Lower lobe of right lung (tissue), 2 donors: ENCODE measurements at regions not wholly inside any gene's neighbourhood (a gene's known extent, or its start where the extent isn't known, plus 50 kb on each side); places are given as distances from the start of the nearest gene placed in this dataset.

ENCODE experiments used
- ATAC-seq, 2 donors: fragments of 200-7000 bp; cut with Tn5 transposase; one replicate each; pipeline ENCODE4 v1.9.1; 2020 to 2022; ENCODE audit warnings: mild to moderate bottlenecking in 2 of 2, moderate library complexity in 2 of 2
- DNase-seq: peaks from one replicate; pipeline ENCODE4 v3.0.0-alpha.2; 2020
- H3K27ac ChIP-seq: fragments of 200-600 bp; one replicate; pipeline ENCODE4 v1.8.0; 2022
- H3K27me3 ChIP-seq: fragments of 200-600 bp; one replicate; pipeline ENCODE4 v1.8.0; 2022; ENCODE audit warnings: low read depth
- H3K36me3 ChIP-seq: fragments of 200-600 bp; one replicate; pipeline ENCODE4 v1.8.0; 2022; ENCODE audit warnings: mild to moderate bottlenecking
- H3K4me1 ChIP-seq: fragments of 200-600 bp; one replicate; pipeline ENCODE4 v1.8.0; 2022
- H3K4me3 ChIP-seq: fragments of 200-600 bp; one replicate; pipeline ENCODE4 v1.8.0; 2022; ENCODE audit warnings: mild to moderate bottlenecking
- H3K9me3 ChIP-seq: fragments of 200-600 bp; one replicate; pipeline ENCODE4 v1.8.0; 2022
- CTCF ChIP-seq: fragments of 200-600 bp; IDR thresholded peaks from one replicate; pipeline ENCODE4 v1.8.0; 2022; ENCODE audit warnings: antibody characterized with exemption, mild to moderate bottlenecking
- intact Hi-C: fragments of 100-400 bp; cut with DNase I; formaldehyde crosslinking; loops from one replicate; pipeline ENCODE4 v1.11.0; 2022
- donor health status: DM: no; HTN: yes; CAD: no; lungs with severe emphysema.

GRCh38 chr13:22828081-22828480 lies 352.7 kb upstream of the SGCG start:
- Histone ChIP-seq H3K27ac (no peak overlapping the region), H3K27me3 (no peaks in the 10 kb centered on the region), H3K4me3 (no peak overlapping the region), H3K4me1 (no peaks in the 10 kb centered on the region), H3K36me3 (no peaks in the 10 kb centered on the region), H3K9me3 (no peaks in the 10 kb centered on the region)
- no peak for DNase-seq
- ATAC-seq = no peak
- intact Hi-C loops = no loop called here
- TF ChIP-seq CTCF = no peak

- Histone ChIP-seq H3K27me3 (peaks cover 8% of the 10 kb centered on the region), H3K36me3 (no peaks in the 10 kb centered on the region), H3K9me3 (no peaks in the 10 kb centered on the region), H3K4me3 (no peak overlapping the region), H3K4me1 (no peaks in the 10 kb centered on the region), H3K27ac (no peak overlapping the region)
- DNase-seq (no peak), ATAC-seq (no peak)
- intact Hi-C loops = no loop called here
- TF ChIP-seq CTCF = no peak
Observed at GRCh38 chr13:22836475-22836874, 344.3 kb upstream of the SGCG start.

DNA sequence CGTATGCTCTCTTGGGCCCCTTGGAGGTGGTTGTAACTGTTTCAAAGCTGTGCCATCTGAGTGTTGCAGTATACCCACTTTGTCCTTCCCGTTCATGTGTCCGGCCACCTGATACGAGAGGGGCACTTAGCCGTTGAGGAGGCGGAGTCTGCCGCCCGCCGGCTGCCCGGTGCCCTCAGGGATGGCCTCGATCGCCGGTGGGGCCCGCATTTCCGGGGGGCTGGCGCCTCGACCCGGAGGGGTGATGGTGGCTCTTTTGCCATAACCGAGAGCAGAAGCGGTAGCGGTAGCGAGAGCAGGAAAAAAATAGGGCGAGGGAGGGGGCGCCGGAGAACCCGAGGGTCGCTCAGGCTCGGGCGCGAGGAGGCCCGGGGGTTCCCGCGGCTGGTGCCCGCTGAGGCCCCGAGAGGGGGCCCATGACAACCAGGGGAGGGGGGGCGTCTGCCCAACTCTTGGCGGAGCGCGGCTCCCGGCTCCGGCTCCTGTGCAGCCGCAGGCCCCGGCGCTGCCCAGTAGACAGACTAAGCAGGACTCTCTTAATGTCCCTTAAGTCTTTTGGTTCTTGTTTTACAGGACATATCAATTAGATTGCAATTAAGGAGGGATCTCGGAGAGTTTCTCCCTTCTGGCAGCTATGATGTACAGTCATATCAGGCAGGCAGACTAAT lies 342.7 kb upstream of the SGCG start:
- Histone ChIP-seq H3K9me3 (no peaks in the 10 kb centered on the region), H3K4me3 (peak overlapping the region; percentile 31), H3K27me3 (peaks cover 8% of the 10 kb centered on the region), H3K36me3 (no peaks in the 10 kb centered on the region), H3K4me1 (no peaks in the 10 kb centered on the region), H3K27ac (no peak overlapping the region)
- no peak for TF ChIP-seq CTCF
- ATAC-seq (peak; percentile 52 to 60), DNase-seq (no peak)
- intact Hi-C loops = no loop called here

DNA sequence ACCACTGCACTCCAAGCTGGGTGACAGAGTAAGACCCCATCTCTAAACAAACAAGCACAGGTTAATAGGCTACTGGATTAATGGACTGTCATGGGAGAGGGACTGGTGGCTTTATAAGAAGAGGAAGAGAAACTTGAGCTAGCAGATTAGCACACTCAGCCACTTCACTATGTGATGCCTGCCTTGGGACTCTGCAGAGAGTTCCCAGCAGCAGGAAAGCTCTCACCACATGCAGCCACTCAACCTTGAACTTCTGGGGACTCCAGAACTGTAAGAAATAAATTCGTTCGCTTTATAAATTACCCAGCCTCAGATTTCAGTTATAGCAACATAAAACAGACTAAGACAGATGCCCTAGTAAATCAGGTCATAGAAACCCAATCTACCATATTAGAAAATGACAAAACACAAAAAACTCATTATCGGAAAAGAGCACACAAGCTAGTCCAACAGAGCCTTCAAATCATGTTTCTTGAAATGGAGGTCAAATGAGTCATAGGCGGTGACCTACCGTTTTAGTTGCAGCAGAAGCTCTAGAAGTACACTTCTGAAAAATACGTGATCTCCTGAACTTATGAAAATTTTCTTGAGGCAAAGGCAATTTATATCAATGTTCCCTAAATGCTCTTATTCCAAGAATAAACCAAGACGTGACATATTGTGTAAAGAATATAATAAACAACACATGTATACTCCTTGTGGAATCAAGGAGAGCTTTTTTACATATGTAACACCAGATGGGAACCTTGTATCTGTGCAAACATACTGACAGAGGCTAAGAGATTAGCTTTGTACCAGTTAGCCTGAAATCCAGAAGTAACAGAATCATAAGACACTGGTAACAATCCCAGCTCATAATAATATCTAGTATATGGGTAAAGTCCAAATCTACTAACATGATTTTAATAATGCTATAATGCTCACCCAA lies 340.9 kb upstream of the SGCG start:
- no peaks in the 10 kb centered on the region for H3K4me1 ChIP-seq
- ATAC-seq = no peak
- DNase-seq = no peak
- H3K27me3 ChIP-seq = peaks cover 8% of the 10 kb centered on the region
- no peaks in the 10 kb centered on the region for H3K36me3 ChIP-seq
- H3K9me3 ChIP-seq = no peaks in the 10 kb centered on the region
- intact Hi-C loops = no loop called here
- TF ChIP-seq CTCF = no peak
- H3K4me3 ChIP-seq = no peak overlapping the region
- H3K27ac ChIP-seq = no peak overlapping the region

DNA sequence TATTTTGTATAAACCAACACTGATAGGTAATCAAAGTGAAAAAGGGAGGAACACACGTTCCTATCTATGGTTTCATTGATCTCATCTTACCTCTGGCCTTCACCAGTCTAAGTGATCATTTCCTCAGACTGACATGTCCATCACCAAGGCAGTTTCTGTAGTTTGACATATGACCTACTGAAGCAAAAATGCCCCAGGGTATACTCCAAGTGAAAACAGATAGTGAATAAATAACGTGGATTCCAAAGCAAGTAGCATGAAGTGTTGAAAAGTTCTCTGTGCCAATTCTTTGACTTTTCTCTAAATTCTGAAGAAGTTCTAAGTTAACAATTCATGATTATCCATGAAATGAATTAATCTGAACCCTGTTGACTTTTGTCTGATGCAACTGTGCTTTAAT lies 334.2 kb upstream of the SGCG start:
- H3K9me3 ChIP-seq = no peaks in the 10 kb centered on the region
- H3K36me3 ChIP-seq = no peaks in the 10 kb centered on the region
- no peak overlapping the region for H3K4me3 ChIP-seq
- H3K4me1 ChIP-seq = no peaks in the 10 kb centered on the region
- ATAC-seq (no peak), DNase-seq (no peak)
- no peak overlapping the region for H3K27ac ChIP-seq
- intact Hi-C loops = no loop called here
- TF ChIP-seq CTCF = no peak
- H3K27me3 ChIP-seq = no peaks in the 10 kb centered on the region
